ENCODE measurements at regions not wholly inside any gene's neighbourhood (a gene's known extent, or its start where the extent isn't known, plus 50 kb on each side); places are given as distances from the start of the nearest gene placed in this dataset.
"Not testable (repeated sequence)": the region's sequence is repeated elsewhere in the genome, so short reads cannot be mapped to it uniquely, and the experiment has no call there.

DNA sequence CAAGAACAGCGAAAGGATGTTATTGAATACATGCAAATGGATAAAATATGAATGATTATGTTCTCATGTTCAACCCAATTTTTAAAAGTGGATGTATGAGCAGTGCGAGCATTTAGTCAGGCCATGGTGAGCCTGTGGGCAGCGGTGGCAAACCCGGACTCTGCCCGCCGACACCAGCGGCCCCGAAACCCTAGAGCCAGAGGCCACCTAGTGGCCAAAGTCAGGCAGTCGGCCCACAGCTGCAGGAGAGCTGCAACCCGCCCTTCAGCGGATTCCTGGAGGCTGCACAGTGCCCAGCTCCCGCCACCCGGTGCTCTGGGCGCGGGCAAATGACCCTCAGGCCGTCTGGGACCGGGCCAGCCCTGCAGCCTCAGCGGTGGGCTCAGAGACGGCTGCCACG lies 89.5 kb downstream of the POTEG start:
- H3K36me3 ChIP-seq (ENCODE audit: control insufficient read depth, insufficient read depth, low read length); CTCF ChIA-PET (ENCODE audit: low intra/inter-chr PET ratio); POLR2A ChIA-PET; H3K79me2 ChIP-seq (ENCODE audit: control insufficient read depth, insufficient read depth, low read length); H4K20me1 ChIP-seq (replicated peaks; ENCODE audit: control insufficient read depth, insufficient read depth, low read length); H3K27me3 ChIP-seq (ENCODE audit: control insufficient read depth in 2 of 2, insufficient read depth in 2 of 2, low read length in 2 of 2); BruUV-seq (replicated peaks); FAIRE-seq; DNase-seq (ENCODE audit: extremely low read depth in 1 of 4, low spot score in 3 of 4); H3K27ac ChIP-seq (ENCODE audit: extremely low read depth, low read depth, low read length); H3K4me2 ChIP-seq (ENCODE audit: insufficient read depth, low read length); H3K4me3 ChIP-seq; H3K4me1 ChIP-seq (replicated peaks in 1 of 2; ENCODE audit: control insufficient read depth in 2 of 2, insufficient read depth in 2 of 2, low read length in 2 of 2); H2AFZ ChIP-seq (ENCODE audit: low read depth, low read length); H3K9me3 ChIP-seq (replicated peaks; ENCODE audit: control insufficient read depth, insufficient read depth, low read depth, low read length); H3K9ac ChIP-seq (ENCODE audit: insufficient read depth in 1 of 2, low read depth in 2 of 2, low read length in 2 of 2); H3K9me1 ChIP-seq (ENCODE audit: control insufficient read depth, insufficient read depth, low read length); intact Hi-C loops (cut with micrococcal nuclease); in situ Hi-C loops (cut with MboI): not testable (repeated sequence)
- WGBS (ENCODE audit: insufficient coverage, low coverage, missing lambda C conversion rate): 13% methylated on average over 2 of the region's 20 CpGs
- peak; percentile 85 for ATAC-seq

DNA sequence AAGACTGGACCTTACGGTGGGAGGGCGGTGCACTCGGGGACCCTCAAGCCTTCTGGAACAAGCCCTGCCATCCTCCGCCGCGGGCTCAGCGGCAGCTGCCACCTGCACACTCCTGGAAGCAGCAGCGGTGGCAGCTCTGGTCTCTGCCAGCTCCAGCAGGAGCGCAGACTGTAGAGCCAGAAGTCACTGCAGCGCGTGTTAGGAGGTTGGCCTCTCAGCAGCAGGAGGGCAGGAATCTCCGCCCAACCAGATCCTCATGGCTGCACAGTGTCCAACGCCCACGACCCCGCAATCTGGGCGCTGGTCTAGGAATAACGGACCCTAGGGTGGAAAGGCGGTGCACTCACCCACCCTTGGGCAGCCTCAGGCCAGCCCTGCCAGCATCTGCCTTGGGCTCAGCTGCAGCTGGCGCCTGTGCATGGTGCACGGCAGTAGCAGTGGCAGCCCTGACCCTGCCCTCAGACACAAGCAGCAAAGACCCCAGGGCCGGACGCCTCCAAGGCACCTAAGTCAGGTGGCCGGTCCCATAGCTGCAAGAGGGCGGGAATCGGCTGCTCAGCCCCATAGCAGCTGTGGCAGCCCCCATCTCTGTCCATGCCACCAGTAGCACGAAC lies 88.7 kb downstream of the POTEG start:
- CTCF ChIA-PET (ENCODE audit: low intra/inter-chr PET ratio); H3K27me3 ChIP-seq (ENCODE audit: control insufficient read depth in 2 of 2, insufficient read depth in 2 of 2, low read length in 2 of 2); FAIRE-seq; H3K9me1 ChIP-seq (ENCODE audit: control insufficient read depth, insufficient read depth, low read length); H4K20me1 ChIP-seq (replicated peaks; ENCODE audit: control insufficient read depth, insufficient read depth, low read length); H3K4me1 ChIP-seq (replicated peaks in 1 of 2; ENCODE audit: control insufficient read depth in 2 of 2, insufficient read depth in 2 of 2, low read length in 2 of 2); ATAC-seq; POLR2A ChIA-PET; H3K9me3 ChIP-seq (replicated peaks; ENCODE audit: control insufficient read depth, insufficient read depth, low read depth, low read length); H3K4me3 ChIP-seq; H2AFZ ChIP-seq (ENCODE audit: low read depth, low read length); H3K9ac ChIP-seq (ENCODE audit: insufficient read depth in 1 of 2, low read depth in 2 of 2, low read length in 2 of 2); H3K4me2 ChIP-seq (ENCODE audit: insufficient read depth, low read length); H3K79me2 ChIP-seq (ENCODE audit: control insufficient read depth, insufficient read depth, low read length); in situ Hi-C loops (cut with MboI); H3K36me3 ChIP-seq (ENCODE audit: control insufficient read depth, insufficient read depth, low read length); H3K27ac ChIP-seq (ENCODE audit: extremely low read depth, low read depth, low read length); intact Hi-C loops (cut with micrococcal nuclease); DNase-seq (ENCODE audit: extremely low read depth in 1 of 4, low spot score in 3 of 4); BruUV-seq (replicated peaks): not testable (repeated sequence)
- WGBS (ENCODE audit: insufficient coverage, low coverage, missing lambda C conversion rate): 4% methylated on average over 6 of the region's 26 CpGs

- H3K4me3 ChIP-seq; H3K4me1 ChIP-seq (replicated peaks in 1 of 2; ENCODE audit: control insufficient read depth in 2 of 2, insufficient read depth in 2 of 2, low read length in 2 of 2); FAIRE-seq; H4K20me1 ChIP-seq (replicated peaks; ENCODE audit: control insufficient read depth, insufficient read depth, low read length); CTCF ChIA-PET (ENCODE audit: low intra/inter-chr PET ratio); H3K9ac ChIP-seq (ENCODE audit: insufficient read depth in 1 of 2, low read depth in 2 of 2, low read length in 2 of 2); H3K27ac ChIP-seq (ENCODE audit: extremely low read depth, low read depth, low read length); in situ Hi-C loops (cut with MboI); POLR2A ChIA-PET; H3K27me3 ChIP-seq (ENCODE audit: control insufficient read depth in 2 of 2, insufficient read depth in 2 of 2, low read length in 2 of 2); intact Hi-C loops (cut with micrococcal nuclease); H3K79me2 ChIP-seq (ENCODE audit: control insufficient read depth, insufficient read depth, low read length); H3K9me3 ChIP-seq (replicated peaks; ENCODE audit: control insufficient read depth, insufficient read depth, low read depth, low read length); H3K36me3 ChIP-seq (ENCODE audit: control insufficient read depth, insufficient read depth, low read length); H3K9me1 ChIP-seq (ENCODE audit: control insufficient read depth, insufficient read depth, low read length); BruUV-seq (replicated peaks): not testable (repeated sequence)
- DNase-seq (ENCODE audit: extremely low read depth in 1 of 4, low spot score in 3 of 4): peak in 1 of 4 experiments; percentile 2
- peak; percentile 96 for ATAC-seq
- WGBS (ENCODE audit: insufficient coverage, low coverage, missing lambda C conversion rate): 10% methylated on average over 11 of the region's 17 CpGs
- H3K4me2 ChIP-seq (ENCODE audit: insufficient read depth, low read length): peak overlapping the region; percentile 55; the same call in 1 of the 2 replicates
- peak overlapping the region; percentile 80; the same call in 1 of the 2 replicates for H2AFZ ChIP-seq (ENCODE audit: low read depth, low read length)
Observed at GRCh38 chr14:19346074-19346480, 88.1 kb downstream of the POTEG start.

GRCh38 chr14:19346636-19347035 lies 87.5 kb downstream of the POTEG start:
- H3K9me3 ChIP-seq (replicated peaks; ENCODE audit: control insufficient read depth, insufficient read depth, low read depth, low read length); H3K27ac ChIP-seq (ENCODE audit: extremely low read depth, low read depth, low read length); H2AFZ ChIP-seq (ENCODE audit: low read depth, low read length); H3K9me1 ChIP-seq (ENCODE audit: control insufficient read depth, insufficient read depth, low read length); BruUV-seq (replicated peaks); H3K4me1 ChIP-seq (replicated peaks in 1 of 2; ENCODE audit: control insufficient read depth in 2 of 2, insufficient read depth in 2 of 2, low read length in 2 of 2); H4K20me1 ChIP-seq (replicated peaks; ENCODE audit: control insufficient read depth, insufficient read depth, low read length); intact Hi-C loops (cut with micrococcal nuclease); DNase-seq (ENCODE audit: extremely low read depth in 1 of 4, low spot score in 3 of 4); H3K79me2 ChIP-seq (ENCODE audit: control insufficient read depth, insufficient read depth, low read length); in situ Hi-C loops (cut with MboI); H3K36me3 ChIP-seq (ENCODE audit: control insufficient read depth, insufficient read depth, low read length); H3K4me3 ChIP-seq; H3K27me3 ChIP-seq (ENCODE audit: control insufficient read depth in 2 of 2, insufficient read depth in 2 of 2, low read length in 2 of 2); POLR2A ChIA-PET; H3K4me2 ChIP-seq (ENCODE audit: insufficient read depth, low read length); CTCF ChIA-PET (ENCODE audit: low intra/inter-chr PET ratio); H3K9ac ChIP-seq (ENCODE audit: insufficient read depth in 1 of 2, low read depth in 2 of 2, low read length in 2 of 2); FAIRE-seq: not testable (repeated sequence)
- peak; percentile 87 for ATAC-seq
- WGBS (ENCODE audit: insufficient coverage, low coverage, missing lambda C conversion rate): no CpG with 5 or more reads among the region's 15 CpGs
